ENCODE measurements at regions not wholly inside any gene's neighbourhood (a gene's known extent, or its start where the extent isn't known, plus 50 kb on each side); places are given as distances from the start of the nearest gene placed in this dataset.

- Histone ChIP-seq H3K27me3 (no peaks in the 10 kb centered on the region), H3K4me2 (no peak overlapping the region), H3K9me3 (0 out of 2 replicates have a peak, but pooled peaks cover under 1% of the 10 kb centered on the region), H3K27ac (no peak overlapping the region), H3K9ac (no peak overlapping the region), H3K4me1 (peaks cover 10% of the 10 kb centered on the region), H4K20me1 (no peaks in the 10 kb centered on the region), H3K4me3 (no peak overlapping the region), H3K36me3 (no peaks in the 10 kb centered on the region)
- TF ChIP-seq Cebpa-rat (IDR thresholded peaks at IDR 0.05) = no peak
Observed at GRCh38 chr16:63695347-63695746, 1426.5 kb downstream of the CDH11 start.

- Histone ChIP-seq H3K36me3 (no peaks in the 10 kb centered on the region), H3K4me1 (peaks cover 16% of the 10 kb centered on the region), H3K9ac (no peak overlapping the region), H3K27me3 (no peaks in the 10 kb centered on the region), H4K20me1 (no peaks in the 10 kb centered on the region), H3K27ac (no peak overlapping the region), H3K9me3 (peaks cover 6% of the 10 kb centered on the region; the same call in 1 of the 2 replicates), H3K4me3 (no peak overlapping the region), H3K4me2 (no peak overlapping the region)
- no peak for TF ChIP-seq Cebpa-rat (IDR thresholded peaks at IDR 0.05)
Observed at GRCh38 chr16:63690961-63691360, 1430.9 kb downstream of the CDH11 start.

- Histone ChIP-seq H4K20me1 (no peaks in the 10 kb centered on the region), H3K4me3 (no peak overlapping the region), H3K27ac (no peak overlapping the region), H3K4me2 (peak overlapping the region; percentile 21), H3K4me1 (peaks cover 16% of the 10 kb centered on the region), H3K36me3 (no peaks in the 10 kb centered on the region), H3K9ac (no peak overlapping the region), H3K27me3 (no peaks in the 10 kb centered on the region), H3K9me3 (peaks cover 6% of the 10 kb centered on the region; the same call in 1 of the 2 replicates)
- no peak for TF ChIP-seq Cebpa-rat (IDR thresholded peaks at IDR 0.05)
Observed at GRCh38 chr16:63690267-63690666, 1431.6 kb downstream of the CDH11 start.

GRCh38 chr16:63689068-63689467 is 1432.8 kb downstream of the CDH11 start:
- TF ChIP-seq Cebpa-rat (IDR thresholded peaks at IDR 0.05) = no peak
- H3K27ac ChIP-seq = no peak overlapping the region
- no peaks in the 10 kb centered on the region for H3K36me3 ChIP-seq
- H3K4me1 ChIP-seq = peaks cover 16% of the 10 kb centered on the region
- H3K27me3 ChIP-seq = no peaks in the 10 kb centered on the region
- H3K4me3 ChIP-seq = no peak overlapping the region
- H3K9ac ChIP-seq = no peak overlapping the region
- H3K4me2 ChIP-seq = no peak overlapping the region
- no peaks in the 10 kb centered on the region for H4K20me1 ChIP-seq
- peaks cover 12% of the 10 kb centered on the region; the same call in 1 of the 2 replicates for H3K9me3 ChIP-seq

- Histone ChIP-seq H3K4me2 (no peak overlapping the region), H4K20me1 (no peaks in the 10 kb centered on the region), H3K27me3 (no peaks in the 10 kb centered on the region), H3K4me3 (no peak overlapping the region), H3K9ac (no peak overlapping the region), H3K27ac (no peak overlapping the region), H3K9me3 (peaks cover 6% of the 10 kb centered on the region; the same call in 1 of the 2 replicates), H3K4me1 (no peaks in the 10 kb centered on the region), H3K36me3 (no peaks in the 10 kb centered on the region)
- TF ChIP-seq Cebpa-rat (IDR thresholded peaks at IDR 0.05) = no peak
Observed at GRCh38 chr16:63684149-63685101, 1437.4 kb downstream of the CDH11 start.

GRCh38 chr16:63682844-63683243 is 1439.0 kb downstream of the CDH11 start:
- no peak overlapping the region for H3K27ac ChIP-seq
- no peak for TF ChIP-seq Cebpa-rat (IDR thresholded peaks at IDR 0.05)
- no peak overlapping the region for H3K4me2 ChIP-seq
- no peaks in the 10 kb centered on the region for H4K20me1 ChIP-seq
- H3K27me3 ChIP-seq = no peaks in the 10 kb centered on the region
- H3K4me1 ChIP-seq = no peaks in the 10 kb centered on the region
- H3K9ac ChIP-seq = no peak overlapping the region
- peaks cover 6% of the 10 kb centered on the region; the same call in 1 of the 2 replicates for H3K9me3 ChIP-seq
- no peaks in the 10 kb centered on the region for H3K36me3 ChIP-seq
- no peak overlapping the region for H3K4me3 ChIP-seq

GRCh38 chr16:63672493-63672892 is 1449.4 kb downstream of the CDH11 start:
- no peak for TF ChIP-seq Cebpa-rat (IDR thresholded peaks at IDR 0.05)
- H3K4me2 ChIP-seq = no peak overlapping the region
- no peaks in the 10 kb centered on the region for H3K27me3 ChIP-seq
- H3K9ac ChIP-seq = no peak overlapping the region
- H3K4me3 ChIP-seq = no peak overlapping the region
- H3K9me3 ChIP-seq = peaks cover 7% of the 10 kb centered on the region; the same call in 1 of the 2 replicates
- no peaks in the 10 kb centered on the region for H4K20me1 ChIP-seq
- H3K27ac ChIP-seq = no peak overlapping the region
- H3K4me1 ChIP-seq = no peaks in the 10 kb centered on the region
- no peaks in the 10 kb centered on the region for H3K36me3 ChIP-seq

- Histone ChIP-seq H3K4me3 (no peak overlapping the region), H3K27ac (no peak overlapping the region), H3K9ac (no peak overlapping the region), H3K27me3 (no peaks in the 10 kb centered on the region), H3K36me3 (no peaks in the 10 kb centered on the region), H4K20me1 (no peaks in the 10 kb centered on the region), H3K4me1 (no peaks in the 10 kb centered on the region), H3K4me2 (no peak overlapping the region), H3K9me3 (no peaks in the 10 kb centered on the region)
- no peak for TF ChIP-seq Cebpa-rat (IDR thresholded peaks at IDR 0.05)
Observed at GRCh38 chr16:63663155-63663554, 1458.7 kb downstream of the CDH11 start.

- Histone ChIP-seq H3K36me3 (no peaks in the 10 kb centered on the region), H3K9ac (no peak overlapping the region), H3K27me3 (no peaks in the 10 kb centered on the region), H3K4me3 (no peak overlapping the region), H3K4me1 (no peaks in the 10 kb centered on the region), H4K20me1 (no peaks in the 10 kb centered on the region), H3K4me2 (no peak overlapping the region), H3K27ac (no peak overlapping the region), H3K9me3 (no peaks in the 10 kb centered on the region)
- no peak for TF ChIP-seq Cebpa-rat (IDR thresholded peaks at IDR 0.05)
Observed at GRCh38 chr16:63655846-63656245, 1466.0 kb downstream of the CDH11 start.

GRCh38 chr16:63653044-63653839 is 1468.6 kb downstream of the CDH11 start:
- Histone ChIP-seq H4K20me1 (no peaks in the 10 kb centered on the region), H3K4me1 (no peaks in the 10 kb centered on the region), H3K27ac (no peak overlapping the region), H3K4me2 (no peak overlapping the region), H3K9me3 (no peaks in the 10 kb centered on the region), H3K27me3 (no peaks in the 10 kb centered on the region), H3K36me3 (no peaks in the 10 kb centered on the region), H3K9ac (no peak overlapping the region), H3K4me3 (no peak overlapping the region)
- no peak for TF ChIP-seq Cebpa-rat (IDR thresholded peaks at IDR 0.05)

Measured in BLaER1 (cell line).